Activated naive CD4-positive, alpha-beta T cell treated with anti-CD3 and anti-CD28 coated beads, Interleukin-2, amount 50 U/mL, for 24 hours (primary cell): ENCODE measurements at regions not wholly inside any gene's neighbourhood (a gene's known extent, or its start where the extent isn't known, plus 50 kb on each side); places are given as distances from the start of the nearest gene placed in this dataset.

Experiments
- H3K27ac Mint-ChIP-seq: one replicate; pipeline ENCODE4 v1.8.0; 2021; ENCODE audit warnings: mild to moderate bottlenecking, mixed read lengths
- H3K27me3 Mint-ChIP-seq: one replicate; pipeline ENCODE4 v1.8.0; 2021; ENCODE audit warnings: mixed read lengths
- H3K36me3 Mint-ChIP-seq: one replicate; pipeline ENCODE4 v1.8.0; 2021; ENCODE audit warnings: mixed read lengths
- H3K4me1 Mint-ChIP-seq: one replicate; pipeline ENCODE4 v1.8.0; 2021; ENCODE audit warnings: mixed read lengths
- H3K4me3 Mint-ChIP-seq: one replicate; pipeline ENCODE4 v1.8.0; 2021; ENCODE audit warnings: mild to moderate bottlenecking, mixed read lengths
- H3K9me3 Mint-ChIP-seq: one replicate; pipeline ENCODE4 v1.8.0; 2021; ENCODE audit warnings: mixed read lengths

GRCh38 chr12:93274937-93275336, 102.8 kb upstream of the NUDT4 start:
- Mint-ChIP-seq H3K4me1 (peaks cover 13% of the 10 kb centered on the region), H3K27ac (no peak overlapping the region), H3K4me3 (no peak overlapping the region), H3K36me3 (no peaks in the 10 kb centered on the region), H3K27me3 (no peaks in the 10 kb centered on the region), H3K9me3 (no peaks in the 10 kb centered on the region)

GRCh38 chr12:93275589-93275988, 102.1 kb upstream of the NUDT4 start:
- H3K4me3 Mint-ChIP-seq: no peak overlapping the region
- H3K27ac Mint-ChIP-seq: no peak overlapping the region

GRCh38 chr12:93279565-93280412, 97.9 kb upstream of the NUDT4 start:
- no peaks in the 10 kb centered on the region for H3K36me3 Mint-ChIP-seq
- no peak overlapping the region for H3K4me3 Mint-ChIP-seq
- H3K27ac Mint-ChIP-seq: no peak overlapping the region
- H3K27me3 Mint-ChIP-seq: no peaks in the 10 kb centered on the region
- no peaks in the 10 kb centered on the region for H3K4me1 Mint-ChIP-seq
- no peaks in the 10 kb centered on the region for H3K9me3 Mint-ChIP-seq

More at GRCh38 chr12:93275589-93275988, 102.1 kb upstream of the NUDT4 start:
- Mint-ChIP-seq H3K27me3 (no peaks in the 10 kb centered on the region), H3K36me3 (no peaks in the 10 kb centered on the region), H3K9me3 (no peaks in the 10 kb centered on the region), H3K4me1 (peaks cover 13% of the 10 kb centered on the region)

GRCh38 chr12:93287149-93287548, 90.6 kb upstream of the NUDT4 start:
- Mint-ChIP-seq H3K9me3 (no peaks in the 10 kb centered on the region), H3K4me3 (no peak overlapping the region)

GRCh38 chr12:93288626-93289025, 89.1 kb upstream of the NUDT4 start:
- no peak overlapping the region for H3K4me3 Mint-ChIP-seq
- H3K27ac Mint-ChIP-seq: no peak overlapping the region
- no peaks in the 10 kb centered on the region for H3K36me3 Mint-ChIP-seq
- no peaks in the 10 kb centered on the region for H3K4me1 Mint-ChIP-seq
- no peaks in the 10 kb centered on the region for H3K27me3 Mint-ChIP-seq
- H3K9me3 Mint-ChIP-seq: no peaks in the 10 kb centered on the region

More at GRCh38 chr12:93287149-93287548, 90.6 kb upstream of the NUDT4 start:
- H3K4me1 Mint-ChIP-seq: no peaks in the 10 kb centered on the region
- no peak overlapping the region for H3K27ac Mint-ChIP-seq
- H3K27me3 Mint-ChIP-seq: no peaks in the 10 kb centered on the region
- no peaks in the 10 kb centered on the region for H3K36me3 Mint-ChIP-seq

- H3K9me3 Mint-ChIP-seq: no peaks in the 10 kb centered on the region
- H3K4me1 Mint-ChIP-seq: no peaks in the 10 kb centered on the region
- no peak overlapping the region for H3K4me3 Mint-ChIP-seq
- no peaks in the 10 kb centered on the region for H3K27me3 Mint-ChIP-seq
- no peaks in the 10 kb centered on the region for H3K36me3 Mint-ChIP-seq
- no peak overlapping the region for H3K27ac Mint-ChIP-seq
Measured at GRCh38 chr12:93290391-93290790, 87.3 kb upstream of the NUDT4 start.

- Mint-ChIP-seq H3K27me3 (no peaks in the 10 kb centered on the region), H3K4me1 (peaks cover 4% of the 10 kb centered on the region), H3K27ac (no peak overlapping the region)
Measured at GRCh38 chr12:93292213-93292612, 85.5 kb upstream of the NUDT4 start.

GRCh38 chr12:93292731-93293566, 84.8 kb upstream of the NUDT4 start:
- no peaks in the 10 kb centered on the region for H3K27me3 Mint-ChIP-seq
- H3K4me1 Mint-ChIP-seq: peaks cover 5% of the 10 kb centered on the region
- no peaks in the 10 kb centered on the region for H3K36me3 Mint-ChIP-seq
- H3K27ac Mint-ChIP-seq: no peak overlapping the region
- no peaks in the 10 kb centered on the region for H3K9me3 Mint-ChIP-seq
- no peak overlapping the region for H3K4me3 Mint-ChIP-seq

More at GRCh38 chr12:93292213-93292612, 85.5 kb upstream of the NUDT4 start:
- Mint-ChIP-seq H3K4me3 (no peak overlapping the region), H3K36me3 (no peaks in the 10 kb centered on the region), H3K9me3 (no peaks in the 10 kb centered on the region)

- no peaks in the 10 kb centered on the region for H3K27me3 Mint-ChIP-seq
- no peak overlapping the region for H3K27ac Mint-ChIP-seq
- H3K9me3 Mint-ChIP-seq: no peaks in the 10 kb centered on the region
- H3K4me1 Mint-ChIP-seq: peaks cover 5% of the 10 kb centered on the region
- H3K36me3 Mint-ChIP-seq: no peaks in the 10 kb centered on the region
- no peak overlapping the region for H3K4me3 Mint-ChIP-seq
Measured at GRCh38 chr12:93297032-93297431, 80.7 kb upstream of the NUDT4 start.

GRCh38 chr12:93297536-93297935, 80.2 kb upstream of the NUDT4 start:
- Mint-ChIP-seq H3K4me1 (peaks cover 5% of the 10 kb centered on the region), H3K27me3 (no peaks in the 10 kb centered on the region), H3K4me3 (no peak overlapping the region), H3K36me3 (no peaks in the 10 kb centered on the region), H3K9me3 (no peaks in the 10 kb centered on the region), H3K27ac (no peak overlapping the region)

- H3K27ac Mint-ChIP-seq: no peak overlapping the region
- H3K4me3 Mint-ChIP-seq: no peak overlapping the region
- H3K36me3 Mint-ChIP-seq: no peaks in the 10 kb centered on the region
- no peaks in the 10 kb centered on the region for H3K27me3 Mint-ChIP-seq
- H3K4me1 Mint-ChIP-seq: peaks cover 5% of the 10 kb centered on the region
- no peaks in the 10 kb centered on the region for H3K9me3 Mint-ChIP-seq
Measured at GRCh38 chr12:93299262-93299846, 78.4 kb upstream of the NUDT4 start.

GRCh38 chr12:93300611-93301021, 77.1 kb upstream of the NUDT4 start:
- Mint-ChIP-seq H3K27ac (no peak overlapping the region), H3K36me3 (no peaks in the 10 kb centered on the region), H3K9me3 (no peaks in the 10 kb centered on the region), H3K4me1 (peaks cover 5% of the 10 kb centered on the region), H3K27me3 (no peaks in the 10 kb centered on the region), H3K4me3 (no peak overlapping the region)

GRCh38 chr12:93302331-93303229, 75.1 kb upstream of the NUDT4 start:
- H3K27me3 Mint-ChIP-seq: no peaks in the 10 kb centered on the region
- H3K9me3 Mint-ChIP-seq: peaks cover 9% of the 10 kb centered on the region
- peaks cover 8% of the 10 kb centered on the region for H3K36me3 Mint-ChIP-seq
- H3K27ac Mint-ChIP-seq: no peak overlapping the region
- H3K4me3 Mint-ChIP-seq: no peak overlapping the region
- H3K4me1 Mint-ChIP-seq: no peaks in the 10 kb centered on the region

GRCh38 chr12:93306636-93307035, 71.1 kb upstream of the NUDT4 start:
- peaks cover 9% of the 10 kb centered on the region for H3K9me3 Mint-ChIP-seq
- peaks cover 8% of the 10 kb centered on the region for H3K36me3 Mint-ChIP-seq
- no peaks in the 10 kb centered on the region for H3K4me1 Mint-ChIP-seq
- no peaks in the 10 kb centered on the region for H3K27me3 Mint-ChIP-seq
- no peak overlapping the region for H3K27ac Mint-ChIP-seq
- no peak overlapping the region for H3K4me3 Mint-ChIP-seq

GRCh38 chr12:93308281-93308680, 69.4 kb upstream of the NUDT4 start:
- Mint-ChIP-seq H3K4me1 (no peaks in the 10 kb centered on the region), H3K9me3 (peaks cover 9% of the 10 kb centered on the region), H3K27ac (no peak overlapping the region), H3K36me3 (peaks cover 8% of the 10 kb centered on the region), H3K4me3 (no peak overlapping the region), H3K27me3 (no peaks in the 10 kb centered on the region)
